GM23338 (cell line): ENCODE measurements at regions not wholly inside any gene's neighbourhood (a gene's known extent, or its start where the extent isn't known, plus 50 kb on each side); places are given as distances from the start of the nearest gene placed in this dataset.

Experiments
- ETS1 ChIP-seq: IDR thresholded peaks from 2 replicates; pipeline ENCODE4 v1.6.1; 2016; ENCODE audit warnings: antibody characterized with exemption
- EZH2 ChIP-seq: fragments of 200-600 bp; sonication (generic); IDR thresholded peaks from one replicate; pipeline ENCODE4 v1.8.0; 2017; ENCODE audit warnings: antibody characterized with exemption, mild to moderate bottlenecking, low read depth; ENCODE audit not compliant: unreplicated experiment
- EZH2phosphoT487 ChIP-seq: fragments of 200-600 bp; sonication (generic); IDR thresholded peaks from one replicate; pipeline ENCODE4 v1.8.1; 2018; ENCODE audit warnings: antibody characterized with exemption; ENCODE audit not compliant: unreplicated experiment
- JUNB ChIP-seq: IDR thresholded peaks from one replicate; pipeline ENCODE4 v1.6.1; 2016; ENCODE audit warnings: antibody characterized with exemption; ENCODE audit not compliant: unreplicated experiment
- POLR2AphosphoS5 ChIP-seq: IDR thresholded peaks from 2 replicates; pipeline ENCODE4 v1.6.1; 2016; ENCODE audit warnings: antibody characterized with exemption, low read depth
- TF ChIP-seq, protein P1 (sequence below), 2 experiments: fragments of 200-600 bp in 1 of 2; sonication (generic) in 1 of 2; conservative IDR thresholded peaks; 2 replicates each; pipeline versions ENCODE4 v1.5.1 to v1.6.1; 2016 to 2017; ENCODE audit warnings: antibody characterized with exemption in 2 of 2, low read depth in 2 of 2, mild to moderate bottlenecking in 2 of 2, moderate library complexity in 1 of 2

DNA sequence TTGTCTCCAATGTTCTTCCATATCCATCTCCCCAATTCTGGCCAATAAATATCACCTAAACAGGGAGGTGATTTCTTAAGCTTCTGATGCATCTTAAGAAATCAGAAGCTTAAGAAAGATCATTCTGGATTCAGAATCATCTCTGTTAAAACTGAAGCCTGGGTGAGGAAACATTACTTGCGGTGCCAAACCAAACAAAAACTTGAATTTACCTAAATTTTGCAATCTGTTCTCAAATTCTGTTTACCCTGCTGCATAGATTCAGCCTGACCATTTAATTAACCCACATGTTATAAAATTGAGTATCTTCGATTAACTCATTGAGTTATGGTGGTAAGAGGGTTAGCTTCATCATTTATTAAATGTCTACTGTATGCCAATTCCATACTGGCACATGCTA is 204.4 kb upstream of the ZNF385D start:
- TF ChIP-seq, protein P1, sequence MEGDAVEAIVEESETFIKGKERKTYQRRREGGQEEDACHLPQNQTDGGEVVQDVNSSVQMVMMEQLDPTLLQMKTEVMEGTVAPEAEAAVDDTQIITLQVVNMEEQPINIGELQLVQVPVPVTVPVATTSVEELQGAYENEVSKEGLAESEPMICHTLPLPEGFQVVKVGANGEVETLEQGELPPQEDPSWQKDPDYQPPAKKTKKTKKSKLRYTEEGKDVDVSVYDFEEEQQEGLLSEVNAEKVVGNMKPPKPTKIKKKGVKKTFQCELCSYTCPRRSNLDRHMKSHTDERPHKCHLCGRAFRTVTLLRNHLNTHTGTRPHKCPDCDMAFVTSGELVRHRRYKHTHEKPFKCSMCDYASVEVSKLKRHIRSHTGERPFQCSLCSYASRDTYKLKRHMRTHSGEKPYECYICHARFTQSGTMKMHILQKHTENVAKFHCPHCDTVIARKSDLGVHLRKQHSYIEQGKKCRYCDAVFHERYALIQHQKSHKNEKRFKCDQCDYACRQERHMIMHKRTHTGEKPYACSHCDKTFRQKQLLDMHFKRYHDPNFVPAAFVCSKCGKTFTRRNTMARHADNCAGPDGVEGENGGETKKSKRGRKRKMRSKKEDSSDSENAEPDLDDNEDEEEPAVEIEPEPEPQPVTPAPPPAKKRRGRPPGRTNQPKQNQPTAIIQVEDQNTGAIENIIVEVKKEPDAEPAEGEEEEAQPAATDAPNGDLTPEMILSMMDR (conservative IDR thresholded peaks at IDR 0.05; ENCODE audit: low read depth in 2 of 2) = no peak
- TF ChIP-seq EZH2phosphoT487 = no peak
- TF ChIP-seq EZH2 = no peak
- TF ChIP-seq POLR2AphosphoS5 = no peak
- no peak for TF ChIP-seq JUNB
- TF ChIP-seq ETS1 = no peak
